Loucy (cell line): ENCODE measurements at regions not wholly inside any gene's neighbourhood (a gene's known extent, or its start where the extent isn't known, plus 50 kb on each side); places are given as distances from the start of the nearest gene placed in this dataset.

Experiments
- H2AFZ ChIP-seq: fragments of 200-600 bp; sonication (generic); 2 replicates; pipeline ENCODE4 v1.6.0; 2016; ENCODE audit warnings: antibody characterized with exemption, mild to moderate bottlenecking, low read length, moderate library complexity
- H3F3A ChIP-seq: fragments of 200-600 bp; 2 replicates; pipeline ENCODE4 v1.6.0; 2016; ENCODE audit warnings: antibody characterized with exemption, low read depth, mild to moderate bottlenecking
- H3K27me3 ChIP-seq: fragments of 200-600 bp; sonication (generic); 2 replicates; pipeline ENCODE4 v1.6.1; 2014; ENCODE audit warnings: low read length, mild to moderate bottlenecking; ENCODE audit not compliant: insufficient read depth, poor library complexity, severe bottlenecking
- H3K36me3 ChIP-seq: fragments of 200-600 bp; sonication (generic); 2 replicates; pipeline ENCODE4 v1.6.1; 2016; ENCODE audit warnings: low read length; ENCODE audit not compliant: insufficient read depth
- H3K4me1 ChIP-seq: fragments of 200-600 bp; sonication (generic); 2 replicates; pipeline ENCODE4 v1.5.1; 2014; ENCODE audit warnings: low read length, mild to moderate bottlenecking; ENCODE audit not compliant: insufficient read depth, poor library complexity, severe bottlenecking
- H3K4me2 ChIP-seq: fragments of 200-600 bp; sonication (generic); 2 replicates; pipeline ENCODE4 v1.6.0; 2014; ENCODE audit warnings: antibody characterized with exemption, low read length, low read depth, mild to moderate bottlenecking; ENCODE audit not compliant: poor library complexity, severe bottlenecking
- H3K4me3 ChIP-seq: fragments of 200-600 bp; sonication (generic); 2 replicates; pipeline ENCODE4 v1.5.1; 2014; ENCODE audit warnings: low read length, mild to moderate bottlenecking, mixed read lengths; ENCODE audit not compliant: poor library complexity, severe bottlenecking
- H3K79me2 ChIP-seq: fragments of 200-600 bp; sonication (generic); 2 replicates; pipeline ENCODE4 v1.6.1; 2014; ENCODE audit warnings: low read length; ENCODE audit not compliant: insufficient read depth
- H3K9ac ChIP-seq: fragments of 200-600 bp; sonication (generic); 2 replicates; pipeline ENCODE4 v1.6.0; 2014; ENCODE audit warnings: mild to moderate bottlenecking, low read depth, low read length, moderate library complexity; ENCODE audit not compliant: poor library complexity, severe bottlenecking
- H3K9me2 ChIP-seq: fragments of 200-600 bp; sonication (generic); replicated peaks from 2 replicates; pipeline ENCODE4 v1.6.1; 2016; ENCODE audit warnings: low read depth, low read length, mixed read lengths
- H3K9me3 ChIP-seq: fragments of 200-600 bp; sonication (generic); 2 replicates; pipeline ENCODE4 v1.6.1; 2014; ENCODE audit warnings: mild to moderate bottlenecking, antibody characterized with exemption, low read length, low read depth; ENCODE audit not compliant: insufficient read depth
- H4K20me1 ChIP-seq: fragments of 200-600 bp; sonication (generic); 2 replicates; pipeline ENCODE4 v1.6.0; 2014; ENCODE audit warnings: antibody characterized with exemption, low read length, mild to moderate bottlenecking; ENCODE audit not compliant: insufficient read depth, poor library complexity, severe bottlenecking
- CTCF ChIP-seq: fragments of 200-600 bp; sonication (generic); conservative IDR thresholded peaks from 2 replicates; pipeline ENCODE4 v1.5.1; 2014; ENCODE audit warnings: mild to moderate bottlenecking, antibody characterized with exemption, low read length
- EZH2phosphoT487 ChIP-seq: fragments of 200-600 bp; IDR thresholded peaks from 2 replicates; pipeline ENCODE4 v1.6.1; 2018; ENCODE audit warnings: antibody characterized with exemption, mild to moderate bottlenecking, moderate library complexity, borderline replicate concordance

- Histone ChIP-seq H3K9me2 (no peaks in the 10 kb centered on the region), H3K4me2 (no peak overlapping the region)
- TF ChIP-seq EZH2phosphoT487 (no peak), CTCF (no peak)
Measured at GRCh38 chr3:191070762-191071403, 128.2 kb upstream of the OSTN start.

GRCh38 chr3:191070201-191070600 is 128.8 kb upstream of the OSTN start:
- H3K36me3 ChIP-seq: no peaks in the 10 kb centered on the region
- H3K27me3 ChIP-seq: no peaks in the 10 kb centered on the region
- TF ChIP-seq EZH2phosphoT487 (no peak), CTCF (no peak)
- no peaks in the 10 kb centered on the region for H4K20me1 ChIP-seq
- H3F3A ChIP-seq: no peaks in the 10 kb centered on the region
- H3K4me3 ChIP-seq: no peak overlapping the region
- no peaks in the 10 kb centered on the region for H3K9me3 ChIP-seq
- no peak overlapping the region for H2AFZ ChIP-seq
- no peak overlapping the region for H3K4me2 ChIP-seq
- no peaks in the 10 kb centered on the region for H3K9me2 ChIP-seq
- H3K79me2 ChIP-seq: no peaks in the 10 kb centered on the region
- H3K9ac ChIP-seq: no peak overlapping the region
- no peaks in the 10 kb centered on the region for H3K4me1 ChIP-seq

More at GRCh38 chr3:191070762-191071403, 128.2 kb upstream of the OSTN start:
- Histone ChIP-seq H3K36me3 (no peaks in the 10 kb centered on the region), H3K9me3 (no peaks in the 10 kb centered on the region), H3K9ac (no peak overlapping the region), H3K79me2 (no peaks in the 10 kb centered on the region), H3F3A (no peaks in the 10 kb centered on the region), H3K27me3 (no peaks in the 10 kb centered on the region), H3K4me1 (no peaks in the 10 kb centered on the region), H3K4me3 (no peak overlapping the region), H4K20me1 (no peaks in the 10 kb centered on the region), H2AFZ (no peak overlapping the region)

- no peaks in the 10 kb centered on the region for H3K9me3 ChIP-seq
- no peaks in the 10 kb centered on the region for H3K9me2 ChIP-seq
- H4K20me1 ChIP-seq: no peaks in the 10 kb centered on the region
- H3K27me3 ChIP-seq: no peaks in the 10 kb centered on the region
- no peaks in the 10 kb centered on the region for H3K79me2 ChIP-seq
- no peak for TF ChIP-seq CTCF
- TF ChIP-seq EZH2phosphoT487: no peak
- no peaks in the 10 kb centered on the region for H3K4me1 ChIP-seq
- H3F3A ChIP-seq: no peaks in the 10 kb centered on the region
- no peak overlapping the region for H3K4me3 ChIP-seq
- no peak overlapping the region for H3K9ac ChIP-seq
- no peaks in the 10 kb centered on the region for H3K36me3 ChIP-seq
- H3K4me2 ChIP-seq: no peak overlapping the region
- no peak overlapping the region for H2AFZ ChIP-seq
Measured at GRCh38 chr3:191068946-191069813, 129.9 kb upstream of the OSTN start.
